ENCODE measurements at regions not wholly inside any gene's neighbourhood (a gene's known extent, or its start where the extent isn't known, plus 50 kb on each side); places are given as distances from the start of the nearest gene placed in this dataset.

DNA sequence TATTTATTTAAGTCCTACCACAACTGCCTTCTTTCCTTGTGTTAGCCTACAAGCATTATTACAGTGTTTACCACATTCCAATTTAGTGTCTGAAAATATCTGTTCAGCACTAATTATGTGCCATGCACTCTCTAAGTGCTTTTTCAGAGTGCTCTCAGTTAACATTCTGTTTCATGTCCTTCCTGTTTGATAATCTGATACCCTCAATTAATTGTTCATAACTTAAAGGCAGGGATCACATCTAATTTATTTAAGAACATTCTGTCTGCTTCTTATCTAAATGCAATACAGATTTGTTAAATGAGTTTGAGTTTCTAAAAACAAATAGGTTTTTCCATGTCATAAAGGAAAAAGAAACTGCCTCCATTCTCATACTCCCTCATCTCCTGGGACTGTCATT lies 649.6 kb upstream of the ATXN8OS start:
- TF ChIP-seq EZH2 (IDR thresholded peaks at IDR 0.05): no peak
- TF ChIP-seq, protein P1, sequence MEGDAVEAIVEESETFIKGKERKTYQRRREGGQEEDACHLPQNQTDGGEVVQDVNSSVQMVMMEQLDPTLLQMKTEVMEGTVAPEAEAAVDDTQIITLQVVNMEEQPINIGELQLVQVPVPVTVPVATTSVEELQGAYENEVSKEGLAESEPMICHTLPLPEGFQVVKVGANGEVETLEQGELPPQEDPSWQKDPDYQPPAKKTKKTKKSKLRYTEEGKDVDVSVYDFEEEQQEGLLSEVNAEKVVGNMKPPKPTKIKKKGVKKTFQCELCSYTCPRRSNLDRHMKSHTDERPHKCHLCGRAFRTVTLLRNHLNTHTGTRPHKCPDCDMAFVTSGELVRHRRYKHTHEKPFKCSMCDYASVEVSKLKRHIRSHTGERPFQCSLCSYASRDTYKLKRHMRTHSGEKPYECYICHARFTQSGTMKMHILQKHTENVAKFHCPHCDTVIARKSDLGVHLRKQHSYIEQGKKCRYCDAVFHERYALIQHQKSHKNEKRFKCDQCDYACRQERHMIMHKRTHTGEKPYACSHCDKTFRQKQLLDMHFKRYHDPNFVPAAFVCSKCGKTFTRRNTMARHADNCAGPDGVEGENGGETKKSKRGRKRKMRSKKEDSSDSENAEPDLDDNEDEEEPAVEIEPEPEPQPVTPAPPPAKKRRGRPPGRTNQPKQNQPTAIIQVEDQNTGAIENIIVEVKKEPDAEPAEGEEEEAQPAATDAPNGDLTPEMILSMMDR (IDR thresholded peaks at IDR 0.05): no peak

Data from neural progenitor cell (in vitro differentiated cells).